Putamen (tissue), 1 donor: ENCODE measurements at regions not wholly inside any gene's neighbourhood (a gene's known extent, or its start where the extent isn't known, plus 50 kb on each side); places are given as distances from the start of the nearest gene placed in this dataset.

Source experiments
- DNase-seq: peaks from one replicate; pipeline ENCODE4 v3.0.0-alpha.2; 2016; ENCODE audit warnings: low spot score

DNA sequence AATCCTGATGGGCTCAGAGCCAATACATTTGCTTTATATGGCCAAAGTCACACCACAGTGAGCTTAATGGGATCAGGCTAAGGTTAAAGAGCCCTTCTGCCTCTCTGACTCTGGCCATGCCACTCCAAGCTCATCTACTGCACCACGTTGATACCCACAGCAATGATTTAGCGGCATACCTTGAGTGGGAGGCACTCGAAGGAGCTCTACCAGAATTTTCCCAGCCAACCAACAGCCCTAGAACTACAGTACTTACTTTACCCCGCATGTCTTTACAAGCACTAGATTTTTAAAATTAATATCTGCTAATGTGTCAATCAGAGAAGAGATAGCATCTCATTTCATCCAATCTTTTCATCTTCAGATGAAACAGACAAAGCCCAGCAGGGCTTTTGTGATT is 300.5 kb downstream of the GRIN2B start:
- peak; percentile 56 for DNase-seq

GRCh38 chr12:13676880-13677279 is 304.5 kb downstream of the GRIN2B start:
- no peak for DNase-seq

DNA sequence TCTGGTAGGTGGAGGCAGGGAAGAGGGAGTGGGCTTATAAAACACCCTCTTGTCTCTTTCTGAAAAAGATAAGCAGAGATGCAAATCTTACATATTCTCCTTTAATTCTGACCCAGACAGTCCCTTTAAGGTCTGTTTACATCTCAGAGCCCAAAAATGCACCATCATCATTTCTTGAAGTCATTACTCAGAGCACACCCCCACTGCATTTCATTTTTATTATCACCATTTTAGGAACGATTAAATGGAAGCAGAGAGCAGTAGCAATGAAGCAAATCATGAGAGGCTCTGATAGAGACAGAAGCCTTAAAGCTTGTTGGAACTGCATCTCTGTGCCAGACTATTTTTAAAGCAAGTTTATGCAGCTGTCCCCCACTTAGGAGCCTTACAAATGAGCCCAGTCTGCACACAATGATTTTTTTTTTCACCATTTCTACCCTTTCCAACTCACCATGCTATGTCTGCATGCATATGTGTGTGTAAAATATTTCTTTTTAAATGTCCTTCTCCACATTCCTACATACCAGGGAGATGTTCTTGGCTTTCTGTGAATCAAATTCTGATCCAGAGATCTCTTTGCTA is 311.0 kb downstream of the GRIN2B start:
- peak; percentile 19 for DNase-seq

- DNase-seq = no peak
Measured at GRCh38 chr12:13668880-13669279, 312.5 kb downstream of the GRIN2B start.

DNA sequence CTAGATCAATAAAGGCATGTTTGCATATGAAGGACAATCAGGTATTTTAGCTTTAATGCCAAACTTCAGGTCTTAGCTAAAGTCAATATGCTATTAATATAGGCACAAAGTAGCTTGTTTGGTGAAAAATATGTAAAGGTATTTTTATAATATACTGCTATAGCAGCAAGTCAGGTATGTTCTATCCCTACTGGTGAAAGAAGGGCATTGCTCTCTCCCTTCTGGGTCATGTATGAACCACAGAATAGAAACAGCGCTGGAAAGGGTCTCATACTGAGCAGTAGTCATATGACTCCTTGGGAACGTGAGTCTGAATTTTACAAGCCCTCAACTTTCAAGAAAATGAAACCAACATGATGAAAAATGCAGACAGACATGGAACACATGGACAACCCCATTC is 314.6 kb downstream of the GRIN2B start:
- DNase-seq = no peak

DNA sequence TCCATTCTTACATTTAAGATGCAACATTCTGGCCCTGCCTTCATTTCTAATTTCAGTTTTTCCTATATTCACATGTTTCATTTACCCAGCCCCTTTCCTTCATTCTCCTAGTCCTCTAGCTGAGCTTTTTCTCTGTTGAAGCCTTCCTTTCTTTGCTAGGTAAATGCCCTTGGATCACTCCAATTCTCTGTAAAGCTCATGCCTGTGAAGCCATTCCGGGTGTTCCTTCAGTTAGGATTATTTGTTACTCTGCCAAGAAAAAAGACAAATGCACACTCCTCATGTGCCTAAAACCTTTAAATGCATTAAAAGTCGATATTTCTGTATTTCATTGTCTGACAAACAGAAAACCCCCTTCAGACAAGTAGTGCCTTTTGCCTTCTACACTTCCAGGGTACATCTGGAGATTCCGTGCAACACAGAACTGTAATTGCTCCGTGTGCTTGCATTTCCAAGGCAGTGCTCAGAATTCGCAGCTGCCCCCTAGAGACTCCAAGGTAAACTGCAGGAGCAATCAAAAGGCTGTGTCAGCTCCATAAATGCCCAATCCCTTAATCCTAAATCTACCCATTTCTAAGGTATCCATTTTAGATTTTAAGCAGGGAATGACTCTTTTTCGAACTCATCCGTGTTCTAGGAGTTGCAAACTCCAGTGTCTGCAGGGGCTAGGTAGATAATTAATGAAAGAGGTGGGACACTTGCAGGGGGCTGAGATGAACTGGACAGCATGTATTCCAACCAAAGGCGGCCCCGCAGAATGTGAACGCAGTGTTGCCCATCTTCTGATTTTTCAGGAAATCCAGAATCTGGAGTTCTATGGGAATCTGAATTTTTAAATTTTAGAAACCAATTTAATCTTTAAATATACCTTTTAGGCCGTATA is 320.2 kb downstream of the GRIN2B start:
- peak; percentile 60 for DNase-seq

- no peak for DNase-seq
Measured at GRCh38 chr12:13654456-13654855, 326.9 kb downstream of the GRIN2B start.

- no peak for DNase-seq
Measured at GRCh38 chr12:13652105-13652504, 329.3 kb downstream of the GRIN2B start.

- no peak for DNase-seq
Measured at GRCh38 chr12:13635709-13636108, 345.7 kb downstream of the GRIN2B start.

- peak; percentile 44 for DNase-seq
Measured at GRCh38 chr12:13631873-13632272, 349.5 kb downstream of the GRIN2B start.

DNA sequence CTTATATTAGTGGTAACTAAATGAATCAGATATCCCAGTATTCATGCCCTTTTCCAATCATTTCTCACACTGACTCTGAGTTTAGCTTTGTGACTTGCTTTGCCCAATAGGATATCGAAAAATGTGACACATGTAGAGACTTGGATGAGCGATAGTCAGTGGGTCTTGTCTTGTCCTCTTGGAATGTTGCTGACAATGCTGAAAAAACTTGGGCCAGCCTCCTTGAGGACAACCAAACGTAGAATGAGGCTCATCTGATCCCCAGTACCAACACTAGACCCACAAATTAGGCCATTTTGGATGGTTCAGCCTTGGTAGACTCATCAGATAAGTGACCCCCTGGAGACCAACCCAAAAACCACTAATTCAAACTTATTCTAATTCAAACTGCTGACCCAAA is 351.0 kb downstream of the GRIN2B start:
- DNase-seq = no peak

DNA sequence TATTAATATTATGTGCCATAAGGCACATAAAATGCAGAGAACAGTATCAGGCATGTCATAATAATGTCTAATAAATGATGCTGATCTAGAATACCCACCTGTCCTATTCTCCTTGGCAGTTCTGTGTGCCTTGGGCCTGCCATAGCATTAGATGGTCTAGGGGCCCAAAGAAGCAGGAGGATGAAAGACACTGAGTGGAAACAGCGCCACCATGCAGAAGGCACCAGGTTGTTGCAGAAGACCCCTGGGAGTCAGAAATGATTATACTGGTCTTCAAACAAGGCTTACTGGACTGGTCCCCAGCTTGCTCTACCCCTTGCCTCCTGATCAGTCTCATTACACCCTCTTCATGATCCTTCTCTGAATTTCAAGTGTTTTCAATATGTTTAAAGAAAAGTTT is 353.3 kb downstream of the GRIN2B start:
- DNase-seq = no peak

GRCh38 chr12:13627536-13627935 is 353.9 kb downstream of the GRIN2B start:
- no peak for DNase-seq

- DNase-seq = no peak
Measured at GRCh38 chr12:13613297-13613696, 368.1 kb downstream of the GRIN2B start.

GRCh38 chr12:13609894-13610679 is 371.3 kb downstream of the GRIN2B start:
- DNase-seq = no peak

DNA sequence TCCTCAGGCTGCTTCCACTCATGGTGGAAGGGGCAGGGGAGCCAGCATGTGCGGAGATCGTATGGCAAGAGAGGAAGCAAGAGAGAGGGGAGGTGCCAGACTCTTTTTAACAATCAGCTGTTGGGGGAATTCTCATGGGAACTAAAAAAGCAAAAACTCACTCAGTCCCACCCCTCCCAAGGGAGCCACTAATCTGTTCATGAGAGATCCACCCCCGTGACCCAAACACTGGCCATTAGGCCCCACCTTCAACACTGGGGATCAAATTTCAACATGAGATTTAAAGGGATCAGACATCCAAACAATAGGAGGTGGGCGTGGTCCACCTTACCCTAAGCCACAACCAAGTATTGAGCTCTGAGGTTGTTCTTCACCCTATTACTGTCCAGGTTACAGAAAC is 375.1 kb downstream of the GRIN2B start:
- no peak for DNase-seq

- DNase-seq = no peak
Measured at GRCh38 chr12:13603953-13604352, 377.4 kb downstream of the GRIN2B start.

DNA sequence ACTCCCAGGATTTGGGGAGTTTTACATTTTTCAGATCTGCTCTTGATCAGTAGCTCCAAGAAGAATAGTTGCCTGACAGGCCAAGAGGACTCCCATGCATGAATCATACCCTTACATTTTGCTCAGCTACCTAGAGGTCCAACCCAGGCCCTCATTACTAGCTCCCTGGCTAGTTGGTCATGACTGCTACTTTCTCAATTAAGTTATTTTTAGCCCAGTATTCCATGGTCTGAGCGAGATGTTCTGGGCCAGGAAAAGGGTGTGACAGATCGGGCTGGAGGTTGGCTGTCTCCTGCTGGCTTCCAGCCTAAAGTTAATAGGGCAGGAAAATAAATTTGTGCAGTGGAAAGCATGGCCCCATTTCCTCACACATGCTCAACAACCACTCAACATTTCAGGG is 379.2 kb downstream of the GRIN2B start:
- DNase-seq = no peak

- DNase-seq = no peak
Measured at GRCh38 chr12:13599176-13599575, 382.2 kb downstream of the GRIN2B start.

DNA sequence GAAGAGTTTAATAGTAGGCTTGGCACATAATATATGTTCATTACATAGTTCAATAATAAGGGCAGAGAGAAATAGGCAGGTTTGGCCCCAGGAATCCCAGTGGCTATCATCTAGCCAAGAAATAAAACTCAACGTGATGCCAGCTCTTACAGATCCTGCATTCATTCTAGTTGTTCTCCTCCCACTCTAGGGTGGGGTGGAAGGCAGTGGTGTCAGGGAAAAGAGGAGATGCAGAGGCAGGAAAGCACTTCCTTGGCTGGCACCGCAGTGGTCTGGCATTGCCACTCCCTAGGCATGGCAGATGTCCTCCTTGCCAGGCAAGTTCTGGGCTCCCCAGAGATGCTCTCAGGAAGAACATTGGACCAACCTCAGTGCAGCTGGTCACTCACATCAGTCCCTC is 383.6 kb downstream of the GRIN2B start:
- DNase-seq = no peak

- DNase-seq = no peak
Measured at GRCh38 chr12:13597166-13597565, 384.2 kb downstream of the GRIN2B start.

DNA sequence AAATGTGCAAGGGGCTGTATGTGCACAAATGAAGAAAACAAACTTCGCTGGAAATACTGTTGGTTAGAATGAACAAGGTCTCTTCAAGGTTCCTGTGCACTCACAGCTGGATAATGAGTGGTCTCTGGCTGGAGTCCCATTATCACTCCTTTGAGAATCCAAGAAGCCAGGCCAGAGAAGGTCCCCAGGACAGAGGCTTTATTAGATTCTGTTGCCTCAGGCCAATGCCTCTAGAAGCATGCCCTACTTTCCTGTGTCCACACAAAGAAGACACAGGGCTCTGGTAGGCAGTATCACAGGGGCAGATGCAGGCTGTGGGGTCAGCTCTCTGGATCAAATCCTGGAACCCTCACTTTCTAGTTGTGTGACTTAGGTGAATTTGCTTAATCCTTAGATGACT is 384.7 kb downstream of the GRIN2B start:
- DNase-seq = no peak
